Activated effector memory CD4-positive, alpha-beta T cell treated with anti-CD3 and anti-CD28 coated beads, Interleukin-2, amount 50 U/mL, for 16 hours (primary cell): ENCODE measurements at regions not wholly inside any gene's neighbourhood (a gene's known extent, or its start where the extent isn't known, plus 50 kb on each side); places are given as distances from the start of the nearest gene placed in this dataset.

ENCODE experiments used
- DNase-seq: peaks from one replicate; pipeline ENCODE4 v3.0.0-alpha.2; 2020

- no peak for DNase-seq
Observed at GRCh38 chr5:8870349-8870958, 675.4 kb downstream of the SEMA5A start.

- no peak for DNase-seq
Observed at GRCh38 chr5:8870959-8871355, 674.9 kb downstream of the SEMA5A start.

DNA sequence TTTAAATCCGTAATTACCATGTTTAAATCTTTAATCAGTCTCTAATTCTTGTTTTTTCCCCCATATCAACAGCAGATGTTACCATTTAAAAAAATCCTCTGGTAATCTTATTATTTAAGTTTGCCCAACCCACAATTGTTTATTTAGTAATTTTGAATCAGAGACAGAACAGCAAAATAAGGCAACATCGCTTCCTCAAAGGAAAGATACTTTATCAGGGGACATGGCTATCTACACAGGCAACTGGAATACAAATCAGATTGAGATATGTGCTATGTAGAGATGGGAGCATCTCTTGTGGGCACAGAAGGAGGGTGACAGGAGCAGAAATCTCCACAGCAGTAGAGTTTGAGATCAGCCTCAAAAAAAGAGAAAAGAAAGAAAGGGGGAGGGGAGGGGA lies 674.4 kb downstream of the SEMA5A start:
- no peak for DNase-seq

- no peak for DNase-seq
Observed at GRCh38 chr5:8875722-8876121, 670.2 kb downstream of the SEMA5A start.

GRCh38 chr5:8879248-8879647 lies 666.6 kb downstream of the SEMA5A start:
- no peak for DNase-seq

GRCh38 chr5:8884029-8884428 lies 661.8 kb downstream of the SEMA5A start:
- no peak for DNase-seq

GRCh38 chr5:8892926-8893325 lies 652.9 kb downstream of the SEMA5A start:
- no peak for DNase-seq

DNA sequence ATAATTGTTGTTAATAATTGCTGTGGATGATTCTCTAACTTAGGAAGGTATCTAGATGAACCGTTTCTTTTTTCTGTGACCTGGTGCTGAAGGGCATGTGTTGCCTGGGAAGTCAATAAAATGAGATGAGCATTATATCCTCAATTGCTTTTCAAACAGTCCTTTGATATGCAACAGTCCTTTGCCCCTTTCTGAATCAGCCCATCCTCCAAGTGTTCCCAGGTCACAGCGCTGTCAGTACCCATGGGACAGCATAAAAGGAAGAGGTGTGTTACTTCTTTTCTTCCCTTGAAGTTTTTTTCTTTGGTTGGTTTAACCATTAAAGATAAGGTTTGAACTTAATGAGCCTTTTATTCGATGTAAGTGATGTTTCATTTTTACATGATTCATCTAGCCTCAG lies 651.8 kb downstream of the SEMA5A start:
- no peak for DNase-seq

- no peak for DNase-seq
Observed at GRCh38 chr5:8895062-8895461, 650.8 kb downstream of the SEMA5A start.

DNA sequence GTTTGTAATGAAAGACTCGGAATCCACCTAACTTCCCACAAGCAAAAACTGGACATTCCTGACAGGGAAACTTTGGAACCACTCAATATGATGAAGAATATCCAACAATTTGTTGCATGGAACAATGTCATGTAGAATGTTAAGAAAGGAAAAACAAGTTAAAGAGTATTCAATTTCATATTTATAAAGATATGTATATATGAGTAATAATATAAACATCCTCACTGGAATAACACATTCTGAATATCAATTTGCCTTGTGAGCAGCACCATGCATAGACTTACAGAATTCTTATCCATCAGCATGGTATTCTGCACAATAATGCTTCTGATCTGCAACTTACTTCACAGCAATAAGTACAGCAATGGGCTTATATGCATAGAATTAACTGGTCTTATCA lies 650.3 kb downstream of the SEMA5A start:
- no peak for DNase-seq

GRCh38 chr5:8897316-8897715 lies 648.6 kb downstream of the SEMA5A start:
- DNase-seq, result no peak

GRCh38 chr5:8905021-8905420 lies 640.9 kb downstream of the SEMA5A start:
- no peak for DNase-seq

- no peak for DNase-seq
Observed at GRCh38 chr5:8906303-8906967, 639.4 kb downstream of the SEMA5A start.

DNA sequence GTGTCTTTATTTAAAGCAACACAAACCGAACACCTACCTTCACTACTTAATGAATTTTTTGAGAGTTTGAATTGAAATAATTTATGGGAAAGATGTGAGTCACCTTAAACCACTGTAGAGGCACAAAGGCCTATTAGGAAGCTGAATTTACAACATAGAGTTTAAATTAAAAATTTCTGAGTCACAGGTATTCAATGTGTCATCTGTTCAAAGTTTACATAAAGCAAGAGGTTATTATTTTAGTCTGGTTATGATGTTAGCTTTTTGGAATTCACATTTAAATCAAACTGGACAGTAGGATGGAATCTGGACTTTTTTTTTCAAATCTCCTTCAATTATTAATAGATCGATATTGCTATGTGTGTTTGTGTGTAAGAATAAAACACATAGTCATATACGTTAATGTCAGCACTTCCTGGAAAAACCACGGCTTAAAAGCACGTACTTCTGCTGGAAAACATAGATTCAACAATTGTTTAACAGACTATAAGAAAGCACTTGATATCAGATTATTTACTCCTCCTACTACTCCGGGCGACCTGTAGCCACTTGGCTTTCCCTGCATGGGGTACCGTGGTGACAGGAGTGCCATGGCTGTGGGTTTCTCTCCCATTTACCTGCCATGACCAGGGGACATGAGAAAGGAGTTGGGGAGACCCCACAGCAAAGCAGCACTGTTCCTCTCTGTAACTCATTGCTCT lies 638.6 kb downstream of the SEMA5A start:
- DNase-seq, result no peak

- DNase-seq, result no peak
Observed at GRCh38 chr5:8908055-8908683, 637.7 kb downstream of the SEMA5A start.

DNA sequence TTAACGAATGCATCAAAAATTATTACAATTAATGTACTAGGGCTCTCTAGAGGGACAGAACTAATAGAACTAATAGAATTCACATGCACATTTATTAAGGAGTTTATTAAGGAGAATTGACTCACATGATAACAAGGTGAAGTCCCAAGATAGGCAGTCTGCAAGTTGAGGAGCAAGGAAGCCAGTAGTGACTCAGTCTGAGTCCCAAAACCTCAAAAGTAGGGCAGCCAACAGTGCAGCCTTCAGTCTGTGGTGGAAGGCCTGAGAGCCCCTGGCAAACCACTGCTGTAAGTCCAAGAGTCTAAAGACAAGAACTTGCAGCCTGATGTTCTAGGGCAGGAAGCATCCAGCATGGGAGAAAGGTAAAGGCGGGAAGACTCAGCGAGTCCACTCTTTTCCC lies 633.8 kb downstream of the SEMA5A start:
- DNase-seq, result no peak

GRCh38 chr5:8913522-8913921 lies 632.4 kb downstream of the SEMA5A start:
- no peak for DNase-seq

GRCh38 chr5:8919096-8919495 lies 626.8 kb downstream of the SEMA5A start:
- DNase-seq, result no peak

GRCh38 chr5:8923526-8923925 lies 622.3 kb downstream of the SEMA5A start:
- DNase-seq, result no peak

- DNase-seq, result no peak
Observed at GRCh38 chr5:8924054-8924793, 621.7 kb downstream of the SEMA5A start.

GRCh38 chr5:8930021-8930420 lies 615.9 kb downstream of the SEMA5A start:
- DNase-seq, result no peak

- DNase-seq, result no peak
Observed at GRCh38 chr5:8934455-8934854, 611.4 kb downstream of the SEMA5A start.

DNA sequence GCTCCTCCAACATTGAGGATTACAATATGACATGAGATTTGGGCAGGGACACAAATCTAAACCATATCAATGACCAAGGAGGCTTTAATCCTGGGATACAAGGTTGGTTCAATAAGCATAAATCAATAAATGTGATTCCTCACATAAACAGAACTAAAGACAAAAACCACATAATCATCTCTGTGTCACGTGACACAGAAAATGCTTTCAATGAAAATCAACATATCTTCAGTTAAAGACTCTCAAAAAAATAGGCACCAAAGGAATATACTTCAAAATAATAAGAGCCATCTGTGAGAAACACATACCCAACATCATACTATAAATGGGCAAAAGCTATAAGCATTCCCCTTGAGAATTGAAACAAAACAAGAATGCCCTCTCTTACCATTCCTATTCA lies 604.9 kb downstream of the SEMA5A start:
- no peak for DNase-seq
